HUES48 (cell line): ENCODE measurements at regions not wholly inside any gene's neighbourhood (a gene's known extent, or its start where the extent isn't known, plus 50 kb on each side); places are given as distances from the start of the nearest gene placed in this dataset.
"Not testable (repeated sequence)": the region's sequence is repeated elsewhere in the genome, so short reads cannot be mapped to it uniquely, and the experiment has no call there.

Source experiments
- H3K27ac ChIP-seq: one replicate; pipeline ENCODE4 v1.7.0; 2013; ENCODE audit warnings: low read depth, low read length, inconsistent platforms
- H3K27me3 ChIP-seq: 2 replicates; pipeline ENCODE4 v1.6.1; 2013; ENCODE audit warnings: mild to moderate bottlenecking, low read length; ENCODE audit not compliant: control insufficient read depth, insufficient read depth
- H3K36me3 ChIP-seq: 2 replicates; pipeline ENCODE4 v1.6.1; 2013; ENCODE audit warnings: low read length; ENCODE audit not compliant: control insufficient read depth, insufficient read depth
- H3K4me1 ChIP-seq: 2 replicates; pipeline ENCODE4 v1.6.1; 2013; ENCODE audit warnings: mild to moderate bottlenecking, low read length; ENCODE audit not compliant: control insufficient read depth, insufficient read depth
- H3K4me3 ChIP-seq: 2 replicates; pipeline ENCODE4 v1.5.1; 2013; ENCODE audit warnings: mild to moderate bottlenecking, low read depth, low read length
- H3K9ac ChIP-seq: 2 replicates; pipeline ENCODE4 v1.6.1; 2013; ENCODE audit warnings: mild to moderate bottlenecking, low read depth, low read length, moderate library complexity
- H3K9me3 ChIP-seq: 2 replicates; pipeline ENCODE4 v1.6.1; 2013; ENCODE audit warnings: low read length; ENCODE audit not compliant: control insufficient read depth, insufficient read depth

- Histone ChIP-seq H3K4me1 (peaks cover 22% of the 10 kb centered on the region), H3K4me3 (no peak overlapping the region), H3K9ac (no peak overlapping the region), H3K27ac (no peak overlapping the region), H3K9me3 (no peaks in the 10 kb centered on the region), H3K27me3 (no peaks in the 10 kb centered on the region), H3K36me3 (no peaks in the 10 kb centered on the region)
Measured at GRCh38 chr17:53635444-53635843, 187.3 kb upstream of the KIF2B start.

- Histone ChIP-seq H3K4me3 (no peak overlapping the region), H3K9me3 (no peaks in the 10 kb centered on the region), H3K27ac (no peak overlapping the region), H3K27me3 (no peaks in the 10 kb centered on the region), H3K4me1 (peaks cover 27% of the 10 kb centered on the region), H3K36me3 (no peaks in the 10 kb centered on the region), H3K9ac (no peak overlapping the region)
Measured at GRCh38 chr17:53633856-53634255, 188.9 kb upstream of the KIF2B start.

GRCh38 chr17:53631486-53631885, 191.2 kb upstream of the KIF2B start:
- Histone ChIP-seq H3K4me3 (no peak overlapping the region), H3K4me1 (peaks cover 41% of the 10 kb centered on the region), H3K27me3 (no peaks in the 10 kb centered on the region), H3K36me3 (no peaks in the 10 kb centered on the region), H3K27ac (peak overlapping the region; percentile 0), H3K9ac (no peak overlapping the region), H3K9me3 (no peaks in the 10 kb centered on the region)

GRCh38 chr17:53630638-53631037, 192.1 kb upstream of the KIF2B start:
- Histone ChIP-seq H3K9me3 (no peaks in the 10 kb centered on the region), H3K4me1 (peaks cover 45% of the 10 kb centered on the region), H3K9ac (no peak overlapping the region), H3K27ac (peak overlapping the region; percentile 53), H3K27me3 (no peaks in the 10 kb centered on the region), H3K36me3 (no peaks in the 10 kb centered on the region), H3K4me3 (no peak overlapping the region)

- Histone ChIP-seq H3K9ac (no peak overlapping the region), H3K9me3 (no peaks in the 10 kb centered on the region), H3K27me3 (no peaks in the 10 kb centered on the region), H3K4me1 (peaks cover 42% of the 10 kb centered on the region), H3K36me3 (no peaks in the 10 kb centered on the region), H3K27ac (peak overlapping the region; percentile 53), H3K4me3 (no peak overlapping the region)
Measured at GRCh38 chr17:53630115-53630514, 192.6 kb upstream of the KIF2B start.

- H3K27me3 ChIP-seq: no peaks in the 10 kb centered on the region
- peak overlapping the region; percentile 53 for H3K27ac ChIP-seq
- no peak overlapping the region for H3K4me3 ChIP-seq
- no peaks in the 10 kb centered on the region for H3K36me3 ChIP-seq
- no peak overlapping the region for H3K9ac ChIP-seq
- no peaks in the 10 kb centered on the region for H3K9me3 ChIP-seq
- H3K4me1 ChIP-seq: peaks cover 42% of the 10 kb centered on the region
Measured at GRCh38 chr17:53629188-53629587, 193.5 kb upstream of the KIF2B start.

GRCh38 chr17:53628011-53628410, 194.7 kb upstream of the KIF2B start:
- no peaks in the 10 kb centered on the region for H3K36me3 ChIP-seq
- H3K27me3 ChIP-seq: no peaks in the 10 kb centered on the region
- H3K9me3 ChIP-seq: no peaks in the 10 kb centered on the region
- H3K4me1 ChIP-seq: peaks cover 39% of the 10 kb centered on the region
- H3K4me3 ChIP-seq: no peak overlapping the region
- no peak overlapping the region; the same call in 1 of the 2 replicates for H3K9ac ChIP-seq
- peak overlapping the region; percentile 21 for H3K27ac ChIP-seq

- no peak overlapping the region; the same call in 1 of the 2 replicates for H3K9ac ChIP-seq
- H3K9me3 ChIP-seq: no peaks in the 10 kb centered on the region
- H3K27ac ChIP-seq: peak overlapping the region; percentile 51
- peaks cover 39% of the 10 kb centered on the region for H3K4me1 ChIP-seq
- H3K27me3 ChIP-seq: no peaks in the 10 kb centered on the region
- H3K4me3 ChIP-seq: no peak overlapping the region
- no peaks in the 10 kb centered on the region for H3K36me3 ChIP-seq
Measured at GRCh38 chr17:53627511-53627910, 195.2 kb upstream of the KIF2B start.

GRCh38 chr17:53626286-53626685, 196.4 kb upstream of the KIF2B start:
- Histone ChIP-seq H3K9me3 (no peaks in the 10 kb centered on the region), H3K4me1 (peaks cover 37% of the 10 kb centered on the region), H3K9ac (no peak overlapping the region), H3K27ac (no peak overlapping the region), H3K36me3 (no peaks in the 10 kb centered on the region), H3K27me3 (no peaks in the 10 kb centered on the region), H3K4me3 (no peak overlapping the region)

- peaks cover 21% of the 10 kb centered on the region for H3K9me3 ChIP-seq
- no peak overlapping the region for H3K27ac ChIP-seq
- no peak overlapping the region for H3K9ac ChIP-seq
- no peaks in the 10 kb centered on the region for H3K4me1 ChIP-seq
- H3K27me3 ChIP-seq: no peaks in the 10 kb centered on the region
- no peak overlapping the region for H3K4me3 ChIP-seq
- no peaks in the 10 kb centered on the region for H3K36me3 ChIP-seq
Measured at GRCh38 chr17:53619025-53619424, 203.7 kb upstream of the KIF2B start.

- H3K36me3 ChIP-seq, H3K27me3 ChIP-seq, H3K4me3 ChIP-seq, H3K9ac ChIP-seq: not testable (repeated sequence)
- Histone ChIP-seq H3K4me1 (peaks cover 14% of the 10 kb centered on the region), H3K27ac (peak overlapping the region; percentile 81), H3K9me3 (peaks cover 23% of the 10 kb centered on the region)
Measured at GRCh38 chr17:53608208-53608607, 214.5 kb upstream of the KIF2B start.

GRCh38 chr17:53607475-53607874, 215.3 kb upstream of the KIF2B start:
- peak overlapping the region; percentile 81 for H3K27ac ChIP-seq
- H3K36me3 ChIP-seq: no peaks in the 10 kb centered on the region

More at GRCh38 chr17:53607475-53607874, 215.3 kb upstream of the KIF2B start:
- Histone ChIP-seq H3K4me1 (peaks cover 14% of the 10 kb centered on the region), H3K9me3 (peaks cover 23% of the 10 kb centered on the region), H3K27me3 (no peaks in the 10 kb centered on the region), H3K4me3 (no peak overlapping the region), H3K9ac (no peak overlapping the region; the same call in 1 of the 2 replicates)
